ENCODE measurements at regions not wholly inside any gene's neighbourhood (a gene's known extent, or its start where the extent isn't known, plus 50 kb on each side); places are given as distances from the start of the nearest gene placed in this dataset.
"Not testable (repeated sequence)": the region's sequence is repeated elsewhere in the genome, so short reads cannot be mapped to it uniquely, and the experiment has no call there.

GRCh38 chr18:66995270-66995669 is 391.4 kb upstream of the CDH19 start:
- DNase-seq: no peak

GRCh38 chr18:66994790-66995189 is 390.9 kb upstream of the CDH19 start:
- DNase-seq: no peak

DNA sequence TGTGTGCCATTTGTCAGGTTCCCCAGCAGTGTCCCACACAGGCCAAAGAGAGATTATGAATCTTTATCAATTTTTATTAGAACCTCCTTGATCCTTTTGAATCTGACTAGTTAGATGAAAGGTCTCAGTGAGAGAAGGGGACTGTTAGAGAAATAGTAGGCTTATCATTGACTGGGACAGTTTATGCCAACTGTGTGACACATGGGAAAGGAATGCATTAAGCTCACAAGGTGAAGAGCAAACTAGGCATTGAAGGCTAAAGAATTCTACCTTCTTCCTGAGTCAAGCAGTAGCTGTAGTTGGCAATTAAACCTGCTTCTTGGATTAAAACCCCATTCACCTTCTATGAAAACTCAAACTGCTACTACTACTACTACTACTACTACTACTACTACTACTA is 389.6 kb upstream of the CDH19 start:
- no peak for DNase-seq

DNA sequence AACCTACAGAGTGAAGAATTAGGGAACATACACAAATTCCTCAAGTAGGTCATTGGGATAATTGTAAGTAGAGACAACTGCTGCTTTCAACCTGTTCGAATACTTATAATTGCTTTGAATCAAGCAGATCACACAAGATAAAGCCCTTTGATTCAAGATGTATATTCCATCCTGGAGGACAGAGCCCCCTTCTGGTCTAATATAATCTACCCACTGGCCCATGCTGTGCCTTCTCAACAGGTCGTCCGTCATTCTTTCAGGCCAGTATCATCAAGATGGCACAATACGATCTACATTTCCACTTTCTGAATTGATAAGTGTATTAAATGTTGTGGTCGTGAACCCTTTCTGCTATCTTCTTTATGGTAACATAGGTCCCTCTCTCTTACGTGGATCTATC is 387.0 kb upstream of the CDH19 start:
- no peak for DNase-seq

GRCh38 chr18:66979009-66979408 is 375.1 kb upstream of the CDH19 start:
- DNase-seq: no peak

GRCh38 chr18:66972681-66973080 is 368.8 kb upstream of the CDH19 start:
- DNase-seq: no peak

DNA sequence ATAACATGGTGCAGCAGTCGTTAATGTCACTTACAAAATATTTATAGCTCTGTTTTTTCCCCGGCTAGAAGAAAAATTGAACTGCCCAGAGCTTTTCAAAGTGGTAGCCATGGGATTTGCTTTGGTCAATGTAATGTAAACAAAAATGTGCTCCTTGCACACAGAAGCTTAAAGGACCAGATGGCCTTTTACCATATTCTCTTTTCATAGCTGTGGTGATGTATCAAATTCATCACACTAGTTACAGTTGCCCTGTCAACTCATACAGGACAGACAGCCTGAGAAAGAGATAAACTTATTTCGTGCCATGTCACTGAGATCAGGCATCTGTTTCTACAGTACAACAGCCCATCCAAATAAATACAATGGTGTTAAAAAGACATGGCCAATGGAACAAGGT is 368.1 kb upstream of the CDH19 start:
- no peak for DNase-seq

DNA sequence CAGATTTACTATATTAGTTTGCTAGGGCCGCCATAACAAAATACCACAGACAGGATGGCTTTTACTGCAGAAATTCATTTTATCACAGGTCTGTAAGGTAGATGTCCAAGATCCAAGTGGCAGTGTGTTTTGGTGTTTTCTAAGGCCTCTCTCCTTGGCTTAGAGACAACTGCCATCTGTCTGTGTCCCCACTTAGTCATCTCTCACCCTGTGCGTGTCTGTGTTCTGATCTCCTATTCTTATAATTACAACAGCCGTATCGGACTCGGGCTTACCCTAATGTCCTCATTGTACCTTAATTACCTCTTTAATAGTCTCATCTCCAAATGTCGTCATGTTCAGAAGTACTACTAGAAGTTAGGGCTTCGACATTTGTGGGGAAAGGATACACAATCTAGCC is 362.3 kb upstream of the CDH19 start:
- DNase-seq: no peak

DNA sequence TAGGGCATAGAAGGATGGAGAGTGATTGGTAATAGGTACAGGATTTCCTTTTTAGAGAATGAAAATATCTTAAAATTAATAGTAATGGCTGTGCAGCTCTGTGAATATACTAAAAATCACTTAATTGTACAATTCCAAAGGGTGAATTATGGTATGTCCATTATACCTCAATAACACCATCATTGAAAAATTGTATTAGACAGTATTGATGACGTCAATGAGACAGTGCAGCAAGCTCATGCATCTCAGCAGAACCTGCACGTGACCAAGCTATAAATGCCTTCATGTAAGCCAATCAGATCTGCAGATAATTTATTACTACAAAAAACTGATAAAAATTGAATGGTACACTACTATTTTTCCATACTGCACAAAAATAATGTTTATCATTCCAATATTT is 354.4 kb upstream of the CDH19 start:
- DNase-seq: no peak

GRCh38 chr18:66951750-66952149 is 347.9 kb upstream of the CDH19 start:
- no peak for DNase-seq

DNA sequence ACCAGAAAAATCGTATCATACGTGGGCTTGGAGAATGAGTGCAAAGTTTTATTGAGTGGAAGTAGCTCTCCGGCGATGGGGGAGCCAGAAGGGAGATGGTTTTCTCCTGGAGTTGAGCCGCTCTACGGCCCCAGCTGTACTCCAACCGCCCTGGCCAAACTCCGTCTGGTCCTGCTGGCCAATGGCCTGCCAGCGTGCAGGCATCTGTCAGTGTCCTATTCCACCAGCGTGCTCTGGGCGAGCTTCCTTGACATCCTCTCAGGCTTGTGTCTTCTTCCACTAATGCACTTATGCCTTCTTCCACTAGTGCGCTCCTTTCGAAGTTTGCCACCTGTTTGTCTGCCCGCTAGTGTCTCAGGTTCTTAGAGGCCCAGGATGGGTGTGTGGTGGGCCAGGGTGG is 345.5 kb upstream of the CDH19 start:
- DNase-seq: no peak

- no peak for DNase-seq
Measured at GRCh38 chr18:66937546-66937945, 333.7 kb upstream of the CDH19 start.

- DNase-seq: no peak
Measured at GRCh38 chr18:66931010-66931409, 327.1 kb upstream of the CDH19 start.

- no peak for DNase-seq
Measured at GRCh38 chr18:66916834-66917233, 312.9 kb upstream of the CDH19 start.

- no peak for DNase-seq
Measured at GRCh38 chr18:66900837-66901236, 296.9 kb upstream of the CDH19 start.

- DNase-seq: no peak
Measured at GRCh38 chr18:66895631-66896030, 291.7 kb upstream of the CDH19 start.

DNA sequence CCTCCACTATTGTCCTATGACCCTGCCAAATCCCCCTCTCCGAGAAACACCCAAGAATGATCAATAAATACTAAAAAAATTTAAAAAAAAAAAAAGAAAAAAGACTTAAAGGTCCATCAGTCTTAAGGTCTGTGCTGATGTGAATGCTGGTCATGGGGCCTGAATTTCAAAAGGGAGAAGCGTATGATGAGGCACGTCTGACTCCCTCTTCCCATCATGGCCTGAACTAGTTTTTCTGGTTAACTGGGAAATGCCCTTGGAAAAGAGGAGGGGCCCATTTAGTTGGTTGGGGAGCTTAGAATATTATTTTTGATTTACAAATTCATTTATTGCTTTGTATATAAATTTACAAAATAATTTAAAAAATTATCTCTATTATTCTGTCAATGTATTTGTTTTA is 291.0 kb upstream of the CDH19 start:
- no peak for DNase-seq

GRCh38 chr18:66892388-66892787 is 288.5 kb upstream of the CDH19 start:
- not testable (repeated sequence) for DNase-seq

GRCh38 chr18:66874812-66875474 is 271.1 kb upstream of the CDH19 start:
- no peak for DNase-seq

GRCh38 chr18:66874375-66874774 is 270.5 kb upstream of the CDH19 start:
- DNase-seq: no peak

- no peak for DNase-seq
Measured at GRCh38 chr18:66873899-66874298, 270.0 kb upstream of the CDH19 start.

GRCh38 chr18:66872277-66872676 is 268.4 kb upstream of the CDH19 start:
- peak; percentile 8 for DNase-seq

- no peak for DNase-seq
Measured at GRCh38 chr18:66867653-66868052, 263.8 kb upstream of the CDH19 start.

DNA sequence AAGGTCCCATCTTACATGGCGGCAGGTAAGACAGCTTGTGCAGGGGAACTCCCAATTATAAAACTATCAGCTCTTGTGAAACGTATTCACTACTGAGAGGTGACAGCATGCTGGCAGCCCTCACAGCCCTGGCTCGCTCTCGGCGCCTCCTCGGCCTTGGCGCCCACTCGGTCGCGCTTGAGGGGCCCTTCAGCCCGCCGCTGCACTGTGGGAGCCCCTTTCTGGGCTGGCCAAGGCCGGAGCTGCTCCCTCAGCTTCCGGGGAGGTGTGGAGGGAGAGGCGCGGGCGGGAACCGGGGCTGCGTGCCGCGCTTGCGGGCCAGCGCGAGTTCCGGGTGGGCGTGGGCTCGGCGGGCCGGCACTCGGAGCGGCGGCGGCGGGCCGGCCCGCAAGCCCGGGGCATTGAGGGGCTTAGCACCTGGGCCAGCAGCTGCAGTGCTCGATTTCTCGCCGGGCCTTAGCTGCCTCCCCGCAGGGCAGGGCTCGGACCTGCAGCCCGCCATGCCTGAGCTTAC is 262.6 kb upstream of the CDH19 start:
- DNase-seq: not testable (repeated sequence)

DNA sequence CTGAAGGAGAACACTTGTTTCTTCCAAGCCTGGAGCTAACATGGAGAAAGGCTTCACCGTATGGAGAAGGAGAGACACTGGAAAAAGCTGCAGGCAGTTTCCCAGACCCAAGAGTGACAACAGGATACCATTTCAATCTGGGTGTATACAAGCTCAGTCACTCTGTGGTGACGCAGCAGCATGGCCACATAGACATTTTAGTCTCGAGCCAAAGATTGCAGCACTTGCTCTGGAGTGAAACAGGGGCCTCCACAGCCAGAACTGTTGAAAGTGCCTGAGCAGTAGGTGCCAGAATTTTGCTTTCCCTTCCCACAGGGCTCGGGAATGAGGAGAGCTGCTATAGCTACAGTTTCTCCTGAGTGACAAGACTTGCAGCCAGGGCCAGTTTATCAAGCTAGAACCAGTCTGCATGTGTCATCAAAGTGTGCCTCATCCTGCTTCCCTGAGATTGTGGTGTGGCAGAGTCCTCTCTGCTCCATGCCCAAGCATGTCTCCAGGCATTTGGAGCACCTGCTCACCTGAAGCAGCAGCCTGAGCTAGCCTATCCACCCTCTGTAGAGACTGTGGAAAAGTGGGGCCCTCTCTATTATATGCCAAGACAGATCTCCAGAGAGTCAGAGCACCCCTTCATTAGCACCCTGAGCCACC is 234.6 kb upstream of the CDH19 start:
- no peak for DNase-seq
